Fibroblast of lung (primary cell): ENCODE measurements at regions not wholly inside any gene's neighbourhood (a gene's known extent, or its start where the extent isn't known, plus 50 kb on each side); places are given as distances from the start of the nearest gene placed in this dataset.

Experiments used
- DNase-seq, 2 donors: peaks; one replicate each; pipeline versions ENCODE4 v3.0.0 to v3.0.0-alpha.2; 2010; ENCODE audit warnings: low read depth in 2 of 2
- H2AFZ ChIP-seq: 2 replicates; pipeline ENCODE4 v1.5.1; 2012; ENCODE audit warnings: low read length, control low read depth, inconsistent platforms
- H3K27ac ChIP-seq: 2 replicates; pipeline ENCODE4 v1.5.1; 2011; ENCODE audit warnings: low read length, control low read depth; ENCODE audit not compliant: insufficient read depth
- H3K27me3 ChIP-seq: 2 replicates; pipeline ENCODE4 v1.5.1; 2011; ENCODE audit warnings: mild to moderate bottlenecking, low read length; ENCODE audit not compliant: control insufficient read depth, insufficient read depth
- H3K36me3 ChIP-seq: 2 replicates; pipeline ENCODE4 v1.5.1; 2011; ENCODE audit warnings: low read length; ENCODE audit not compliant: control insufficient read depth, insufficient read depth
- H3K4me1 ChIP-seq: 2 replicates; pipeline ENCODE4 v1.5.1; 2011; ENCODE audit warnings: low read length; ENCODE audit not compliant: control insufficient read depth, insufficient read depth; ENCODE audit errors: extremely low read depth
- H3K4me2 ChIP-seq: 2 replicates; pipeline ENCODE4 v1.5.1; 2011; ENCODE audit warnings: low read length, control low read depth; ENCODE audit not compliant: insufficient read depth; ENCODE audit errors: extremely low read depth
- H3K4me3 ChIP-seq, 4 experiments: fragments of 200-600 bp in 1 of 4; sonication (generic) in 1 of 4; replicated peaks in 1 of 4; 2 replicates each; pipeline ENCODE4 v1.5.1; 2011 to 2016; ENCODE audit warnings: low read length in 4 of 4, low read depth in 3 of 4, mild to moderate bottlenecking in 3 of 4, control low read depth in 2 of 4, inconsistent platforms in 1 of 4, mixed read lengths in 1 of 4; ENCODE audit not compliant: insufficient read depth in 1 of 4; ENCODE audit errors: control extremely low read depth in 1 of 4
- H3K79me2 ChIP-seq: 2 replicates; pipeline ENCODE4 v1.5.1; 2012; ENCODE audit warnings: mild to moderate bottlenecking, low read length, inconsistent platforms; ENCODE audit not compliant: control insufficient read depth, insufficient read depth
- H3K9ac ChIP-seq: 2 replicates; pipeline ENCODE4 v1.5.1; 2011; ENCODE audit warnings: mild to moderate bottlenecking, low read length, control low read depth; ENCODE audit not compliant: insufficient read depth
- H3K9me3 ChIP-seq: 2 replicates; pipeline ENCODE4 v1.5.1; 2012; ENCODE audit warnings: low read depth, low read length; ENCODE audit not compliant: control insufficient read depth, insufficient read depth
- H4K20me1 ChIP-seq: 2 replicates; pipeline ENCODE4 v1.5.1; 2011; ENCODE audit warnings: low read length; ENCODE audit not compliant: control insufficient read depth, insufficient read depth; ENCODE audit errors: extremely low read depth
- EZH2 ChIP-seq: IDR thresholded peaks from 2 replicates; pipeline ENCODE4 v1.5.1; 2012; ENCODE audit warnings: low read length, control low read depth, mild to moderate bottlenecking; ENCODE audit errors: missing control alignments
- TF ChIP-seq, protein P1 (sequence below), 2 donors: IDR thresholded peaks in 1 of 2; conservative IDR thresholded peaks in 1 of 2; 1 replicate in 1 of 2; 2 replicates in 1 of 2; pipeline ENCODE4 v1.5.1; 2011 to 2012; ENCODE audit warnings: low read length in 2 of 2, control low read depth in 1 of 2, inconsistent platforms in 1 of 2, low read depth in 1 of 2, mild to moderate bottlenecking in 1 of 2

DNA sequence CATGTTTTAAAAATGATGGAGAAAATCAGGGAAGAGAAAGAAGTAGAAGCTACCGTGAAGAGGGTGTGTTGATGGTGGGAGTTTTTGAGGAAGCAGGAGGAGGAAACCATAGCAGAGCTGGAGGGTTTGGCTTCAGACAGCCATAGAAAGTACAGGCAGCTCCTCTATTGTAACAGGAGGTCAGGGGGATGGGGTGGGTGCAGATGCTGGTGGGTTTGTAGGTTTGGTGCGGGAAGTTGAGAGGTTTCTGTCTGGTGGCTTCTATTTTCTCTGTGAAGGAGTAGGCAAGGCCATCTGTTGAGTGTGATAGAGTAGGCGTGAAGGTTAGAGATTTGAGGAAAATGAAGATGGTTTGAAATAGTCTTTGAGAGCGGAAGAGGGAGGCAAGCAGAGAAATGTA, 97.7 kb upstream of the TBC1D5 start:
- Histone ChIP-seq H2AFZ (no peak overlapping the region), H3K79me2 (no peaks in the 10 kb centered on the region), H3K4me1 (no peaks in the 10 kb centered on the region), H3K36me3 (no peaks in the 10 kb centered on the region), H3K4me3 (no peak overlapping the region), H3K27ac (no peak overlapping the region), H4K20me1 (no peaks in the 10 kb centered on the region), H3K9ac (no peak overlapping the region), H3K4me2 (no peak overlapping the region), H3K9me3 (no peaks in the 10 kb centered on the region), H3K27me3 (no peaks in the 10 kb centered on the region)
- TF ChIP-seq, protein P1, sequence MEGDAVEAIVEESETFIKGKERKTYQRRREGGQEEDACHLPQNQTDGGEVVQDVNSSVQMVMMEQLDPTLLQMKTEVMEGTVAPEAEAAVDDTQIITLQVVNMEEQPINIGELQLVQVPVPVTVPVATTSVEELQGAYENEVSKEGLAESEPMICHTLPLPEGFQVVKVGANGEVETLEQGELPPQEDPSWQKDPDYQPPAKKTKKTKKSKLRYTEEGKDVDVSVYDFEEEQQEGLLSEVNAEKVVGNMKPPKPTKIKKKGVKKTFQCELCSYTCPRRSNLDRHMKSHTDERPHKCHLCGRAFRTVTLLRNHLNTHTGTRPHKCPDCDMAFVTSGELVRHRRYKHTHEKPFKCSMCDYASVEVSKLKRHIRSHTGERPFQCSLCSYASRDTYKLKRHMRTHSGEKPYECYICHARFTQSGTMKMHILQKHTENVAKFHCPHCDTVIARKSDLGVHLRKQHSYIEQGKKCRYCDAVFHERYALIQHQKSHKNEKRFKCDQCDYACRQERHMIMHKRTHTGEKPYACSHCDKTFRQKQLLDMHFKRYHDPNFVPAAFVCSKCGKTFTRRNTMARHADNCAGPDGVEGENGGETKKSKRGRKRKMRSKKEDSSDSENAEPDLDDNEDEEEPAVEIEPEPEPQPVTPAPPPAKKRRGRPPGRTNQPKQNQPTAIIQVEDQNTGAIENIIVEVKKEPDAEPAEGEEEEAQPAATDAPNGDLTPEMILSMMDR (conservative IDR thresholded peaks at IDR 0.05 in 1 of 2, IDR thresholded peaks at IDR 0.05 in 1 of 2; ENCODE audit: low read depth in 1 of 2, low read length in 2 of 2): no peak
- TF ChIP-seq EZH2: no peak
- no peak for DNase-seq

GRCh38 chr3:17836919-17837318, 94.5 kb upstream of the TBC1D5 start:
- no peaks in the 10 kb centered on the region for H3K27me3 ChIP-seq
- no peak overlapping the region for H3K4me2 ChIP-seq
- no peak overlapping the region for H2AFZ ChIP-seq
- TF ChIP-seq, protein P1 (conservative IDR thresholded peaks at IDR 0.05 in 1 of 2, IDR thresholded peaks at IDR 0.05 in 1 of 2; ENCODE audit: low read depth in 1 of 2, low read length in 2 of 2): no peak
- TF ChIP-seq EZH2: no peak
- no peaks in the 10 kb centered on the region for H3K79me2 ChIP-seq
- H4K20me1 ChIP-seq: no peaks in the 10 kb centered on the region
- no peaks in the 10 kb centered on the region for H3K4me1 ChIP-seq
- no peak overlapping the region for H3K4me3 ChIP-seq
- H3K9me3 ChIP-seq: no peaks in the 10 kb centered on the region
- H3K27ac ChIP-seq: no peak overlapping the region
- DNase-seq: no peak
- no peaks in the 10 kb centered on the region for H3K36me3 ChIP-seq
- no peak overlapping the region for H3K9ac ChIP-seq

- Histone ChIP-seq H3K79me2 (no peaks in the 10 kb centered on the region), H2AFZ (no peak overlapping the region), H3K9me3 (no peaks in the 10 kb centered on the region), H3K36me3 (no peaks in the 10 kb centered on the region), H3K9ac (no peak overlapping the region), H3K4me2 (no peak overlapping the region), H3K4me1 (no peaks in the 10 kb centered on the region), H4K20me1 (no peaks in the 10 kb centered on the region), H3K4me3 (no peak overlapping the region), H3K27ac (no peak overlapping the region), H3K27me3 (no peaks in the 10 kb centered on the region)
- no peak for TF ChIP-seq EZH2
- TF ChIP-seq, protein P1 (conservative IDR thresholded peaks at IDR 0.05 in 1 of 2, IDR thresholded peaks at IDR 0.05 in 1 of 2; ENCODE audit: low read depth in 1 of 2, low read length in 2 of 2): no peak
- DNase-seq: no peak
Measured at GRCh38 chr3:17836092-17836491, 93.7 kb upstream of the TBC1D5 start.
